K562 (cell line): ENCODE measurements at regions not wholly inside any gene's neighbourhood (a gene's known extent, or its start where the extent isn't known, plus 50 kb on each side); places are given as distances from the start of the nearest gene placed in this dataset.

Experiments
- ATAC-seq: fragments of 200-7000 bp; cut with Tn5 transposase; 3 replicates; pipeline ENCODE4 v1.9.1; 2020; ENCODE audit warnings: moderate library complexity
- BruUV-seq: library from RNA; stranded (reverse); fragments of 400-500 nt; replicated peaks from 2 replicates; lab custom pipeline; 2021; lab: Mats Ljungman, UMichigan
- CTCF ChIA-PET: fragments of 300-600 bp; formaldehyde crosslinking; extraction: SDS; loops from one replicate; lab custom pipeline; 2021; ENCODE audit warnings: low intra/inter-chr PET ratio; lab: Yijun Ruan, JAX
- POLR2A ChIA-PET: fragments of 300-600, 350-650 bp; sonication (Branson Sonifier 250); formaldehyde crosslinking; extraction: SDS; loops from one replicate; lab custom pipeline; 2021; ENCODE audit warnings: antibody characterized with exemption, inconsistent platforms; lab: Yijun Ruan, JAX
- DNase-seq, 4 experiments: peaks; one replicate each; pipeline versions ENCODE4 v3.0.0 to v3.0.0-alpha.2; 2011 to 2018; ENCODE audit warnings: low spot score in 3 of 4, mixed read lengths in 3 of 4; ENCODE audit errors: extremely low read depth in 1 of 4
- FAIRE-seq: peaks from 2 replicates; lab custom pipeline; 2011; peaks lifted over from hg19 to GRCh38; lab: Jason Lieb, UNC
- H2AFZ ChIP-seq: 2 replicates; pipeline ENCODE4 v1.6.0; 2011; ENCODE audit warnings: low read depth, low read length, control low read depth, inconsistent platforms
- H3K27ac ChIP-seq: fragments of 200-600 bp; 3 replicates; pipeline ENCODE4 v1.8.0; 2011; ENCODE audit warnings: low read depth, mild to moderate bottlenecking, control low read depth, inconsistent platforms, low read length, moderate library complexity, mixed read lengths; ENCODE audit errors: extremely low read depth
- H3K27me3 ChIP-seq, 2 experiments: fragments of 300-600 bp in 1 of 2; 2 replicates in 1 of 2; 3 replicates in 1 of 2; pipeline versions ENCODE4 v1.6.0 to v1.8.0; 2011; ENCODE audit warnings: inconsistent platforms in 2 of 2, low read length in 2 of 2, mild to moderate bottlenecking in 1 of 2, mixed read lengths in 1 of 2, moderate library complexity in 1 of 2; ENCODE audit not compliant: control insufficient read depth in 2 of 2, insufficient read depth in 2 of 2
- H3K36me3 ChIP-seq: fragments of 300-600 bp; 3 replicates; pipeline ENCODE4 v1.8.0; 2011; ENCODE audit warnings: mild to moderate bottlenecking, low read length, inconsistent platforms; ENCODE audit not compliant: control insufficient read depth, insufficient read depth
- H3K4me1 ChIP-seq, 2 experiments: fragments of 200-600 bp in 1 of 2; replicated peaks in 1 of 2; 2 replicates in 1 of 2; 3 replicates in 1 of 2; pipeline versions ENCODE4 v1.5.1 to v1.8.0; 2011; ENCODE audit warnings: inconsistent platforms in 2 of 2, low read length in 2 of 2, mild to moderate bottlenecking in 1 of 2, mixed read lengths in 1 of 2, moderate library complexity in 1 of 2; ENCODE audit not compliant: control insufficient read depth in 2 of 2, insufficient read depth in 2 of 2
- H3K4me2 ChIP-seq: 2 replicates; pipeline ENCODE4 v1.6.1; 2011; ENCODE audit warnings: low read length, control low read depth, inconsistent platforms, mixed read lengths; ENCODE audit not compliant: insufficient read depth
- H3K4me3 ChIP-seq: fragments of 200-600 bp; sonication (generic), shearing (Covaris generic); 2 replicates; pipeline ENCODE4 v1.5.1; 2016; ENCODE audit warnings: control low read depth, inconsistent platforms
- H3K79me2 ChIP-seq: fragments of 200-600 bp; 3 replicates; pipeline ENCODE4 v1.8.0; 2011; ENCODE audit warnings: low read length, inconsistent platforms; ENCODE audit not compliant: control insufficient read depth, insufficient read depth
- H3K9ac ChIP-seq, 2 experiments: 2 replicates each; pipeline versions ENCODE4 v1.6.0 to v1.6.1; 2011; ENCODE audit warnings: low read depth in 2 of 2, low read length in 2 of 2, control low read depth in 1 of 2, inconsistent platforms in 1 of 2, mild to moderate bottlenecking in 1 of 2, mixed read lengths in 1 of 2; ENCODE audit not compliant: insufficient read depth in 1 of 2
- H3K9me1 ChIP-seq: one replicate; pipeline ENCODE4 v1.6.0; 2011; ENCODE audit warnings: inconsistent platforms, mild to moderate bottlenecking, low read length, moderate library complexity; ENCODE audit not compliant: control insufficient read depth, insufficient read depth
- H3K9me3 ChIP-seq: replicated peaks from 2 replicates; pipeline ENCODE4 v1.5.1; 2011; ENCODE audit warnings: low read depth, low read length, inconsistent platforms; ENCODE audit not compliant: control insufficient read depth, insufficient read depth
- H4K20me1 ChIP-seq: replicated peaks from 2 replicates; pipeline ENCODE4 v1.6.1; 2011; ENCODE audit warnings: low read length, inconsistent platforms, mixed read lengths; ENCODE audit not compliant: control insufficient read depth, insufficient read depth
- ATF4 ChIP-seq: fragments of 450-650 bp; formaldehyde crosslinking; IDR thresholded peaks from 2 replicates; pipeline ENCODE4 v1.4.0; 2022; ENCODE audit warnings: mild to moderate bottlenecking, moderate library complexity
- CBFA2T3 ChIP-seq: fragments of 450-650 bp; IDR thresholded peaks from 2 replicates; pipeline ENCODE4 v1.6.1; 2017
- CHAMP1 ChIP-seq: fragments of 450-650 bp; IDR thresholded peaks from 2 replicates; pipeline ENCODE4 v1.6.1; 2016; ENCODE audit warnings: mild to moderate bottlenecking
- ETV6 ChIP-seq, 3 experiments: fragments of 150-350 bp in 1 of 3; sonication (generic) in 1 of 3; formaldehyde crosslinking in 1 of 3; IDR thresholded peaks; 2 replicates each; pipeline versions ENCODE4 v1.6.1 to v1.8.0; 2014 to 2022; ENCODE audit warnings: borderline replicate concordance in 2 of 3, low read depth in 2 of 3, antibody characterized with exemption in 1 of 3, low read length in 1 of 3, mild to moderate bottlenecking in 1 of 3, missing genetic modification reagents in 1 of 3
- HINFP ChIP-seq: fragments of 450-650 bp; conservative IDR thresholded peaks from 2 replicates; pipeline ENCODE4 v1.6.1; 2016; ENCODE audit warnings: missing genetic modification characterization, low read depth, mild to moderate bottlenecking, control low read depth, missing compliant biosample characterization
- JUND ChIP-seq, 2 experiments: IDR thresholded peaks; 2 replicates in 1 of 2; 3 replicates in 1 of 2; pipeline ENCODE4 v1.6.1; 2011; ENCODE audit warnings: borderline replicate concordance in 2 of 2, low read depth in 2 of 2, low read length in 2 of 2, improper control_type of control experiment in 1 of 2, missing biosample characterization in 1 of 2, missing genetic modification characterization in 1 of 2, missing genetic modification reagents in 1 of 2
- MCM5 ChIP-seq: fragments of 450-650 bp; IDR thresholded peaks from 2 replicates; pipeline ENCODE4 v1.6.1; 2016; ENCODE audit warnings: low read depth
- MTF1 ChIP-seq: fragments of 250-450 bp; sonication (Bioruptor Pico); IDR thresholded peaks from 2 replicates; pipeline ENCODE4 v1.9.0; 2021; ENCODE audit warnings: moderate library complexity, mild to moderate bottlenecking, inconsistent platforms, borderline replicate concordance
- NFE2L1 ChIP-seq: fragments of 450-650 bp; IDR thresholded peaks from 2 replicates; pipeline ENCODE4 v1.6.1; 2016; ENCODE audit warnings: missing genetic modification characterization, low read depth, mild to moderate bottlenecking, missing compliant biosample characterization, moderate library complexity, borderline replicate concordance
- NFYB ChIP-seq: IDR thresholded peaks from 2 replicates; pipeline ENCODE4 v1.6.1; 2011; ENCODE audit warnings: mild to moderate bottlenecking, moderate library complexity; ENCODE audit not compliant: insufficient read length; ENCODE audit errors: extremely low read depth
- NR2F6 ChIP-seq: fragments of 450-650 bp; formaldehyde crosslinking; IDR thresholded peaks from 2 replicates; pipeline ENCODE4 v1.4.0; 2020; ENCODE audit warnings: mild to moderate bottlenecking
- TAF9B ChIP-seq: fragments of 450-650 bp; IDR thresholded peaks from 2 replicates; pipeline ENCODE4 v1.6.1; 2018; ENCODE audit warnings: mild to moderate bottlenecking; ENCODE audit not compliant: partially characterized antibody
- ZNF184 ChIP-seq: sonication (generic); formaldehyde crosslinking; IDR thresholded peaks from 2 replicates; pipeline ENCODE4 v1.5.0; 2020; ENCODE audit warnings: missing genetic modification reagents
- ZNF449 ChIP-seq: fragments of 250-450 bp; sonication (Bioruptor Pico); IDR thresholded peaks from 2 replicates; pipeline ENCODE4 v1.8.0; 2022; ENCODE audit warnings: moderate library complexity, mild to moderate bottlenecking, inconsistent platforms
- ZNF785 ChIP-seq: fragments of 250-450 bp; sonication (Bioruptor Pico); IDR thresholded peaks from 2 replicates; pipeline ENCODE4 v1.4.0; 2020; ENCODE audit warnings: mild to moderate bottlenecking
- WGBS: fragments of 100-300 bp; shearing (Covaris generic); methylation state at CpG from one replicate; pipeline ENCODE4 v1.1.6; 2016; ENCODE audit warnings: low coverage, mixed read lengths; ENCODE audit not compliant: insufficient coverage; ENCODE audit errors: missing lambda C conversion rate; 5-methylcytosine and 5-hydroxymethylcytosine counted together
- in situ Hi-C: fragments of 300-500 bp; cut with MboI; formaldehyde crosslinking; loops from 4 replicates; pipeline ENCODE4 v1.15.0; 2018; ENCODE audit warnings: inconsistent platforms, mixed read lengths
- intact Hi-C: fragments of 100-400 bp; cut with micrococcal nuclease; formaldehyde crosslinking; loops from 2 replicates; pipeline ENCODE4 v1.14.2; 2022

GRCh38 chr2:238642973-238643372 lies 204.9 kb upstream of the TWIST2 start:
- H3K36me3 ChIP-seq: no peaks in the 10 kb centered on the region
- POLR2A ChIA-PET: no interaction called here
- intact Hi-C loops: no loop called here
- H3K9me1 ChIP-seq: no peaks in the 10 kb centered on the region
- no TSS peak for BruUV-seq
- H3K27me3 ChIP-seq: peaks cover 0 to 30% of the 10 kb centered on the region in 2 experiments; a peak in 3 of 5 replicates
- H3K4me2 ChIP-seq: no peak overlapping the region
- no peak overlapping the region for H2AFZ ChIP-seq
- DNase-seq (no peak), FAIRE-seq (no peak), ATAC-seq (no peak)
- CTCF ChIA-PET: no interaction called here
- no peaks in the 10 kb centered on the region for H3K9me3 ChIP-seq
- no peaks in the 10 kb centered on the region for H3K4me1 ChIP-seq
- H4K20me1 ChIP-seq: no peaks in the 10 kb centered on the region; the same call in 1 of the 2 replicates
- in situ Hi-C loops: no loop called here
- no peak overlapping the region for H3K27ac ChIP-seq
- no peak overlapping the region for H3K4me3 ChIP-seq
- no peak overlapping the region for H3K9ac ChIP-seq
- 1% methylated on average over 12 of the region's 12 CpGs for WGBS
- no peaks in the 10 kb centered on the region for H3K79me2 ChIP-seq
- no peak for TF ChIP-seq MCM5
- TF ChIP-seq ZNF785: no peak
- no peak for TF ChIP-seq HINFP (tag)
- no peak for TF ChIP-seq ZNF449 (CRISPR knock-in tag)
- TF ChIP-seq CHAMP1: no peak
- TF ChIP-seq CBFA2T3: no peak
- no peak for TF ChIP-seq ZNF184 (CRISPR knock-in tag)
- TF ChIP-seq TAF9B: no peak
- no peak for TF ChIP-seq ATF4 (CRISPR knock-in tag)
- no peak for TF ChIP-seq NFE2L1 (tag)
- TF ChIP-seq NFYB: no peak
- TF ChIP-seq JUND (IDR thresholded peaks at IDR 0.05; ENCODE audit: borderline replicate concordance, low read depth, low read length): no peak
- no peak for TF ChIP-seq JUND (tag; IDR thresholded peaks at IDR 0.05; ENCODE audit: borderline replicate concordance, low read depth, low read length)
- TF ChIP-seq NR2F6 (CRISPR knock-in tag): no peak
- TF ChIP-seq ETV6 (IDR thresholded peaks at IDR 0.05; ENCODE audit: borderline replicate concordance in 1 of 2, low read depth in 2 of 2, low read length in 1 of 2): no peak
- no peak for TF ChIP-seq ETV6 (CRISPR knock-in tag; IDR thresholded peaks at IDR 0.05; ENCODE audit: borderline replicate concordance)
- no peak for TF ChIP-seq MTF1 (CRISPR knock-in tag)
